ENCODE measurements at regions not wholly inside any gene's neighbourhood (a gene's known extent, or its start where the extent isn't known, plus 50 kb on each side); places are given as distances from the start of the nearest gene placed in this dataset.

GRCh38 chr15:37733628-37734027 is 200.8 kb upstream of the TMCO5A start:
- no peak for TF ChIP-seq SPI1 (IDR thresholded peaks at IDR 0.05; ENCODE audit: borderline replicate concordance, low read depth)
- TF ChIP-seq GABPA (IDR thresholded peaks at IDR 0.05; ENCODE audit: low read depth) = no peak
- no peak for TF ChIP-seq REST (IDR thresholded peaks at IDR 0.05; ENCODE audit: insufficient replicate concordance, low read depth)
- no peak for TF ChIP-seq CTCF (IDR thresholded peaks at IDR 0.05; ENCODE audit: insufficient read depth, low read length)
- Histone ChIP-seq H3K27me3 (ENCODE audit: insufficient read depth, poor library complexity, severe bottlenecking) (no peaks in the 10 kb centered on the region), H3K4me3 (replicated peaks; ENCODE audit: insufficient read depth, low read length) (no peak overlapping the region), H3K27ac (replicated peaks) (no peak overlapping the region)
- no peak for DNase-seq (ENCODE audit: low read depth in 1 of 2, low spot score in 1 of 2)

- no peak overlapping the region for H3K27ac ChIP-seq (replicated peaks)
- peaks cover 2% of the 10 kb centered on the region for H3K27me3 ChIP-seq (ENCODE audit: insufficient read depth, poor library complexity, severe bottlenecking)
- TF ChIP-seq GABPA (IDR thresholded peaks at IDR 0.05; ENCODE audit: low read depth) = no peak
- no peak for TF ChIP-seq POLR2AphosphoS5 (IDR thresholded peaks at IDR 0.05; ENCODE audit: low read depth)
- no peak for TF ChIP-seq REST (IDR thresholded peaks at IDR 0.05; ENCODE audit: insufficient replicate concordance, low read depth)
- no peak for TF ChIP-seq SPI1 (IDR thresholded peaks at IDR 0.05; ENCODE audit: borderline replicate concordance, low read depth)
- TF ChIP-seq CTCF (IDR thresholded peaks at IDR 0.05; ENCODE audit: insufficient read depth, low read length) = no peak
- H3K4me3 ChIP-seq (replicated peaks; ENCODE audit: insufficient read depth, low read length) = no peak overlapping the region
- no peak for DNase-seq (ENCODE audit: low read depth in 1 of 2, low spot score in 1 of 2)
Observed at GRCh38 chr15:37740623-37741141, 193.8 kb upstream of the TMCO5A start.

GRCh38 chr15:37743826-37744225 is 190.6 kb upstream of the TMCO5A start:
- TF ChIP-seq CTCF (IDR thresholded peaks at IDR 0.05; ENCODE audit: insufficient read depth, low read length) (no peak), POLR2AphosphoS5 (IDR thresholded peaks at IDR 0.05; ENCODE audit: low read depth) (no peak), SPI1 (IDR thresholded peaks at IDR 0.05; ENCODE audit: borderline replicate concordance, low read depth) (no peak), REST (IDR thresholded peaks at IDR 0.05; ENCODE audit: insufficient replicate concordance, low read depth) (no peak), GABPA (IDR thresholded peaks at IDR 0.05; ENCODE audit: low read depth) (no peak)
- H3K4me3 ChIP-seq (replicated peaks; ENCODE audit: insufficient read depth, low read length) = no peak overlapping the region
- peaks cover 2% of the 10 kb centered on the region for H3K27me3 ChIP-seq (ENCODE audit: insufficient read depth, poor library complexity, severe bottlenecking)
- DNase-seq (ENCODE audit: low read depth in 1 of 2, low spot score in 1 of 2) = no peak
- no peak overlapping the region for H3K27ac ChIP-seq (replicated peaks)

All from HL-60 (cell line).